Neural cell (in vitro differentiated cells): ENCODE measurements at regions not wholly inside any gene's neighbourhood (a gene's known extent, or its start where the extent isn't known, plus 50 kb on each side); places are given as distances from the start of the nearest gene placed in this dataset.

Experiments used
- H2AFZ ChIP-seq: fragments of 200-600, 300-800 bp; sonication (generic), shearing (Covaris generic); 2 replicates; pipeline ENCODE4 v1.6.0; 2014; ENCODE audit warnings: low read depth, mild to moderate bottlenecking, antibody characterized with exemption, low read length, moderate library complexity
- H3F3A ChIP-seq: fragments of 200-600 bp; shearing (Covaris generic); 2 replicates; pipeline ENCODE4 v1.6.1; 2016; ENCODE audit warnings: mild to moderate bottlenecking, moderate library complexity, mixed read lengths, antibody characterized with exemption, low read length; ENCODE audit not compliant: insufficient read depth, poor library complexity, severe bottlenecking
- H3K27ac ChIP-seq: fragments of 200-600, 300-800 bp; sonication (generic), shearing (Covaris generic); 2 replicates; pipeline ENCODE4 v1.5.1; 2014; ENCODE audit warnings: mild to moderate bottlenecking, low read length, moderate library complexity
- H3K27me3 ChIP-seq: fragments of 300-800, 200-600 bp; sonication (generic), shearing (Covaris generic); 2 replicates; pipeline ENCODE4 v1.6.0; 2014; ENCODE audit warnings: mild to moderate bottlenecking, low read depth, low read length, moderate library complexity; ENCODE audit not compliant: insufficient read depth
- H3K36me3 ChIP-seq: fragments of 300-800, 200-600 bp; sonication (generic), shearing (Covaris generic); 2 replicates; pipeline ENCODE4 v1.5.1; 2014; ENCODE audit warnings: mild to moderate bottlenecking, antibody characterized with exemption, low read length, moderate library complexity; ENCODE audit not compliant: insufficient read depth
- H3K4me2 ChIP-seq: fragments of 300-800, 200-600 bp; sonication (generic), shearing (Covaris generic); 2 replicates; pipeline ENCODE4 v1.6.0; 2014; ENCODE audit warnings: mild to moderate bottlenecking, low read length
- H3K4me3 ChIP-seq: fragments of 300-800, 200-600 bp; sonication (generic), shearing (Covaris generic); 2 replicates; pipeline ENCODE4 v1.5.1; 2014; ENCODE audit warnings: mild to moderate bottlenecking, low read length, moderate library complexity
- H3K79me2 ChIP-seq: fragments of 200-600 bp; shearing (Covaris generic); replicated peaks from 2 replicates; pipeline ENCODE4 v1.6.0; 2014; ENCODE audit warnings: mild to moderate bottlenecking, low read length, moderate library complexity; ENCODE audit not compliant: insufficient read depth
- H3K9ac ChIP-seq: fragments of 300-800, 200-600 bp; sonication (generic), shearing (Covaris generic); 2 replicates; pipeline ENCODE4 v1.6.1; 2016; ENCODE audit warnings: mild to moderate bottlenecking, low read length, mixed read lengths
- H3K9me2 ChIP-seq: fragments of 200-600 bp; shearing (Covaris generic); 2 replicates; pipeline ENCODE4 v1.6.1; 2016; ENCODE audit warnings: mild to moderate bottlenecking, low read length, mixed read lengths; ENCODE audit not compliant: insufficient read depth
- H3K9me3 ChIP-seq: fragments of 200-600, 300-800 bp; sonication (generic), shearing (Covaris generic); 2 replicates; pipeline ENCODE4 v1.6.1; 2016; ENCODE audit warnings: mild to moderate bottlenecking, mixed run types, low read length, moderate library complexity, mixed read lengths
- H4K20me1 ChIP-seq: fragments of 200-600 bp; shearing (Covaris generic); 2 replicates; pipeline ENCODE4 v1.6.1; 2016; ENCODE audit warnings: mild to moderate bottlenecking, mixed run types; ENCODE audit not compliant: insufficient read depth
- EP300 ChIP-seq: fragments of 450-650 bp; conservative IDR thresholded peaks from 2 replicates; pipeline ENCODE4 v1.6.1; 2014; ENCODE audit warnings: antibody characterized with exemption, mild to moderate bottlenecking, moderate library complexity; ENCODE audit not compliant: poor library complexity, severe bottlenecking
- EZH2 ChIP-seq: fragments of 200-600, 300-800 bp; shearing (Covaris generic), sonication (generic); IDR thresholded peaks from 2 replicates; pipeline ENCODE4 v1.6.1; 2014; ENCODE audit warnings: antibody characterized with exemption, low read length, borderline replicate concordance, mild to moderate bottlenecking; ENCODE audit not compliant: insufficient read depth, poor library complexity, severe bottlenecking
- MXI1 ChIP-seq: fragments of 450-650 bp; conservative IDR thresholded peaks from 2 replicates; pipeline ENCODE4 v1.6.1; 2014; ENCODE audit warnings: antibody characterized with exemption, mild to moderate bottlenecking; ENCODE audit not compliant: poor library complexity, severe bottlenecking
- POLR2AphosphoS5 ChIP-seq: IDR thresholded peaks from 2 replicates; pipeline ENCODE4 v1.6.1; 2012
- RAD21 ChIP-seq: fragments of 450-650 bp; conservative IDR thresholded peaks from 2 replicates; pipeline ENCODE4 v1.6.1; 2014; ENCODE audit warnings: antibody characterized with exemption, mild to moderate bottlenecking, moderate library complexity
- REST ChIP-seq: IDR thresholded peaks from 2 replicates; pipeline ENCODE4 v1.6.1; 2012; ENCODE audit warnings: borderline replicate concordance
- SMC3 ChIP-seq: fragments of 450-650 bp; conservative IDR thresholded peaks from 2 replicates; pipeline ENCODE4 v1.6.1; 2014; ENCODE audit warnings: antibody characterized with exemption, mild to moderate bottlenecking, moderate library complexity; ENCODE audit not compliant: poor library complexity
- TAF1 ChIP-seq: IDR thresholded peaks from 2 replicates; pipeline ENCODE4 v1.6.1; 2012; ENCODE audit warnings: low read depth
- TF ChIP-seq, protein P1 (sequence below): fragments of 450-650 bp; IDR thresholded peaks from 2 replicates; pipeline ENCODE4 v1.5.1; 2014; ENCODE audit warnings: antibody characterized with exemption, mild to moderate bottlenecking, moderate library complexity; ENCODE audit not compliant: poor library complexity, severe bottlenecking

GRCh38 chr4:176856421-176856820, 63.7 kb upstream of the VEGFC start:
- H3K9me2 ChIP-seq: no peaks in the 10 kb centered on the region
- H3K79me2 ChIP-seq: no peaks in the 10 kb centered on the region
- H2AFZ ChIP-seq: no peak overlapping the region
- no peak overlapping the region for H3K9ac ChIP-seq
- no peaks in the 10 kb centered on the region for H4K20me1 ChIP-seq
- no peaks in the 10 kb centered on the region for H3K27me3 ChIP-seq
- no peaks in the 10 kb centered on the region for H3F3A ChIP-seq
- H3K4me3 ChIP-seq: no peak overlapping the region
- no peaks in the 10 kb centered on the region for H3K9me3 ChIP-seq
- no peaks in the 10 kb centered on the region for H3K36me3 ChIP-seq
- H3K4me2 ChIP-seq: no peak overlapping the region
- H3K27ac ChIP-seq: no peak overlapping the region
- TF ChIP-seq, protein P1, sequence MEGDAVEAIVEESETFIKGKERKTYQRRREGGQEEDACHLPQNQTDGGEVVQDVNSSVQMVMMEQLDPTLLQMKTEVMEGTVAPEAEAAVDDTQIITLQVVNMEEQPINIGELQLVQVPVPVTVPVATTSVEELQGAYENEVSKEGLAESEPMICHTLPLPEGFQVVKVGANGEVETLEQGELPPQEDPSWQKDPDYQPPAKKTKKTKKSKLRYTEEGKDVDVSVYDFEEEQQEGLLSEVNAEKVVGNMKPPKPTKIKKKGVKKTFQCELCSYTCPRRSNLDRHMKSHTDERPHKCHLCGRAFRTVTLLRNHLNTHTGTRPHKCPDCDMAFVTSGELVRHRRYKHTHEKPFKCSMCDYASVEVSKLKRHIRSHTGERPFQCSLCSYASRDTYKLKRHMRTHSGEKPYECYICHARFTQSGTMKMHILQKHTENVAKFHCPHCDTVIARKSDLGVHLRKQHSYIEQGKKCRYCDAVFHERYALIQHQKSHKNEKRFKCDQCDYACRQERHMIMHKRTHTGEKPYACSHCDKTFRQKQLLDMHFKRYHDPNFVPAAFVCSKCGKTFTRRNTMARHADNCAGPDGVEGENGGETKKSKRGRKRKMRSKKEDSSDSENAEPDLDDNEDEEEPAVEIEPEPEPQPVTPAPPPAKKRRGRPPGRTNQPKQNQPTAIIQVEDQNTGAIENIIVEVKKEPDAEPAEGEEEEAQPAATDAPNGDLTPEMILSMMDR: no peak
- TF ChIP-seq TAF1 (no peak), SMC3 (no peak), MXI1 (no peak), REST (no peak), POLR2AphosphoS5 (no peak), EZH2 (no peak), EP300 (no peak), RAD21 (no peak)

DNA sequence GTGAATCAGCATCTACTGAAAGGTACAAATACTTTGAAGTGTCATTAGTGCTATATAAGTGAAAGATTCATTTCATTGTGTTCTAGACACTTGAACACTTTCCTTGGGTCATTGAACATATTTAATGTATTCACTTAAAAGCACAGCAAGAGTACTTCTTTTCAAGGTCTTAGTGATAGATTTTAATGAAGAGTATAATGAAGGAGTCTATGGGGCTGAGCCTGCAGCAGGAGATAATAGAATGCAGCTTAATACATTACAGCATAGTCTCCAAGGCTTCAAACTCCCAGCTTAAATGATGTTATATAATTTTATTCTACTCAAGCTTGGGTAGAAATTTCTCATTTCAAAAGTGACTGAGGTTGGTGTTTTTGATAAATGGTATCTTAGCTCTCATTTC, 66.1 kb upstream of the VEGFC start:
- TF ChIP-seq POLR2AphosphoS5 (no peak), TAF1 (no peak), EZH2 (no peak), SMC3 (no peak), EP300 (no peak), MXI1 (no peak), REST (no peak), RAD21 (no peak)
- TF ChIP-seq, protein P1: no peak
- H3K79me2 ChIP-seq: no peaks in the 10 kb centered on the region

More for the DNA sequence above, 66.1 kb upstream of the VEGFC start:
- no peak overlapping the region for H3K4me3 ChIP-seq
- H3K27ac ChIP-seq: peak overlapping the region; percentile 32
- no peak overlapping the region for H3K9ac ChIP-seq
- H3K4me2 ChIP-seq: no peak overlapping the region
- no peaks in the 10 kb centered on the region for H3K9me2 ChIP-seq
- H3F3A ChIP-seq: no peaks in the 10 kb centered on the region
- no peak overlapping the region for H2AFZ ChIP-seq
- H3K36me3 ChIP-seq: no peaks in the 10 kb centered on the region
- no peaks in the 10 kb centered on the region for H4K20me1 ChIP-seq
- H3K27me3 ChIP-seq: no peaks in the 10 kb centered on the region
- no peaks in the 10 kb centered on the region for H3K9me3 ChIP-seq
